Activated T-helper 9 cell treated with anti-CD3 and anti-CD28 coated beads, Interleukin-2, amount 50 U/mL, for 16 hours (primary cell): ENCODE measurements at regions not wholly inside any gene's neighbourhood (a gene's known extent, or its start where the extent isn't known, plus 50 kb on each side); places are given as distances from the start of the nearest gene placed in this dataset.
"Not testable (repeated sequence)": the region's sequence is repeated elsewhere in the genome, so short reads cannot be mapped to it uniquely, and the experiment has no call there.

Source experiments
- DNase-seq: peaks from one replicate; pipeline ENCODE4 v3.0.0-alpha.2; 2020; ENCODE audit warnings: low read depth

DNA sequence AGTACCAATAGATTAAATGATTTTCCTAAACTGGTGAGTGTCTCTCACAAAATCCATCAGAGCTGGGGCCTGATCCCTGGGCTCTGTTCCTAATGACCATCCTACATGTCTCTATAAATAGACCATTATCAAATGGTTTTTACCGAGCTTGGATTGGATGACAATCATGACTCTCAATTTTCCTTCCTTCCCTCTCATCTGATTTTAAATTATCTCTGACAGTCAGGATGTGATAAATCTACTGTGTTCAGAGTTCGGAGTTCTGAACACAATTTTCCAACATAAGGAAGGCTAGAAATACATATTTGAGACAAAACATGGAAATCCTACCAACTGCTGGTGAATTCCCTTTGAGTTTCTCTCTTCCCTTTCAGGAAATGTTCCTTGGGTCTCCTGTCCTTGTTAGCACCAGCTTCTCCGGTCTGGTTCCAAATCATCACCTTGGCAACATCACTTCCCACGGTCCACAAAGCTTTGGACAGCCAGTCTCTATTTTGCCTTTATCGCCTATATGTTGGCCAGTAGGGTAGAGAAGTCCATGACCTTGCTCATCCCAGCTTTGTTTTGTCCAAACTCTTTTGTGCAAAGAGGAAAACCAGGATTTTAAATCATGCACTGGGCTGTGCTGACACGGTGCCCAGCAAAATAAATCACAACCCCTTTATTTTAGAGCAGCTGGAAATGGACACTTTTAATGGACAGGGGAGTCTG is 139.6 kb upstream of the ITGA6 start:
- no peak for DNase-seq

GRCh38 chr2:172288603-172289002 is 138.8 kb upstream of the ITGA6 start:
- DNase-seq: no peak

- no peak for DNase-seq
These were observed 133.4 kb upstream of the ITGA6 start for GRCh38 chr2:172293952-172294351.

- DNase-seq: no peak
These were observed 132.4 kb upstream of the ITGA6 start for GRCh38 chr2:172294983-172295382.

DNA sequence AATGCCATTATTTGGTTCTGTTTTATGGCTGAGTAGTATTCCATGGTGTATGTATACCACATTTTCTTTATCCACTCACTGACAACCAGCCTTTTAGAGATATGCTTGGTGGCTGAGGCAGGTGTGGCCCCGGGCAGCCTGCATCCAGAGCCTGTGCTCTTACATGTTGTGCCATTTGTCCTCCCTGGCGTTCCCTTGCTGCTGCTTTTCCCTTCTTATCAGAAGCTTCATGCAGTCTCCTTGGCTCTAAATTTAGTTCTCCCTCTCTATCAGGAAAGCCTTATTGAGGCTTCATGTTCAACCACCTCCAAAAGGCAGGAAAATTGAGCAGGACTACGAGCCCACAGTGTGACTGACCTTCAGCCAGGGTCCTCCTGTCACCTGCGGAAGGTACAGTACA is 131.7 kb upstream of the ITGA6 start:
- no peak for DNase-seq

DNA sequence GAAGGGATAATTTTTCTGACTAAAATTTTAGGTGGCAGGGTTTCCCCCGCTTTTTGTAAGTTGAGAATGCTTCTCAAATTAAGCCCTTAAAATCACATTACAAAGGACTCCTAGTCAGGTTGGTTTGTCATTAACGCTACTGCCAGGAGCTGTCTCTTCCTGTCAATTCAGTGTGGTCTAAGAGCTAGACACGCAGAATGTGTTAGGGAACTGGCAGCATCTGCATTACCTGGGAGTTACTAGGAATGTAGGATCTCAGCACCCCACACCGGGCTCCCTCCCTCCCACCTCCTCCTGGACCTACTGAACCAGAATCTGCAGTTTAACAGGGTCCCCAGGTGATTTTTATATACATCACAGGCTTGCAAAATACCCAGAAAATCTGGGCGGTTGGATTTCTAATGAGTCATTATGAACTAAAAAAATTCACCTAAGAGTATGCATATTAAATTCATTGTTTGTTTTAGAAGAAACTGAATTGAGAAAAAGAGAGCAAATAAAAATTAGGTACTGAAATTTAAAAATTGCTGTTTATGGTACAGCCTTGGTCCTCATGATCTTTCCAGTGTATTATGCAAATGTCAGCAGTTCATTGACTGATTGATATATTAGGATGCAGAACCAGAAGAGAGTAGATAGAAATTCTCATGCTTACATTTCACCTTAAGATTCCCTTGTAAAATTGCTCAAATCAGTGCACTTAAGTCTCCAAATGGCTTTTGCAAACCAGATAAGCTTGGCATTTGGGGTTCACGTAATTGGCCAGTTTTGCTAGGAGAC is 130.9 kb upstream of the ITGA6 start:
- DNase-seq: no peak

GRCh38 chr2:172297531-172297930 is 129.9 kb upstream of the ITGA6 start:
- no peak for DNase-seq

GRCh38 chr2:172297950-172298349 is 129.4 kb upstream of the ITGA6 start:
- no peak for DNase-seq

DNA sequence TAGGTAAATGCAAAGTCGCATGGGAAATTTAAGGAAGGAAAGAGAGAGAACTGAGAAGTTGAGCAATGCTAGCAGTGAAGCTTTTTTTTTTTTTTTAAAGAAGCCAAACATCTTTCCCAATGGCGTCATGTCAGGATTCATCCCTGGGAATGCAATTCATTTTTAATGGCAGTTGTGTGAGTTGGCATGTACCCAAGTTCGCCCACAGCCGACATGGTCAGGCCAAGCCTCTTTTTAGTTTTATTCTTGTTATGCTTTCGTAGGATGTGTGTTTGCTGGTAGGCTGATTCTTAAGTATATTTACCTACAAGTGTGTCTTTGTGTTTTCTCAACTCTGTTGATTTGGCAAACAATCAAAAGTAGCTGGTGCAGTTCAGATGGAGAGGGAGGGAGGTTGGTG is 127.6 kb upstream of the ITGA6 start:
- DNase-seq: no peak

DNA sequence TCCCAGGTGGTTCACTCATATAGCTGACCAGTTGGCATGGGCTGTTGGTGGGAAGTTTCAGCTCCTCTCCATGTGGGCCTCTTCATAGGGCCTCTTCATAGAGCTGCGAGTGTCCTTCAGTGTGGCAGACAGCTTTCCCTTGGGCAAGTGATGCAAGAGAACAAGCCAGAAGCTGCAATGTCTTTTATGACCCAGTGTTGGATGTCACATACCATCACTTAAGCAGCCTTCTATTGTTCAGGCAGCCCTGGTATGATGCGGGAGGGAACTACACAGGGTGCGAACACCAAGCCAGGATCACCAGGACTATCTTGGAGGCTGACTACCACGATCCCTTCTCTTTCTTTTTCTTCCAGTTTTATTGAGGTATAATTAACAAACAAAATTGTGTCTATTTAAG is 126.5 kb upstream of the ITGA6 start:
- no peak for DNase-seq

- DNase-seq: no peak
These were observed 122.3 kb upstream of the ITGA6 start for GRCh38 chr2:172305066-172305465.

DNA sequence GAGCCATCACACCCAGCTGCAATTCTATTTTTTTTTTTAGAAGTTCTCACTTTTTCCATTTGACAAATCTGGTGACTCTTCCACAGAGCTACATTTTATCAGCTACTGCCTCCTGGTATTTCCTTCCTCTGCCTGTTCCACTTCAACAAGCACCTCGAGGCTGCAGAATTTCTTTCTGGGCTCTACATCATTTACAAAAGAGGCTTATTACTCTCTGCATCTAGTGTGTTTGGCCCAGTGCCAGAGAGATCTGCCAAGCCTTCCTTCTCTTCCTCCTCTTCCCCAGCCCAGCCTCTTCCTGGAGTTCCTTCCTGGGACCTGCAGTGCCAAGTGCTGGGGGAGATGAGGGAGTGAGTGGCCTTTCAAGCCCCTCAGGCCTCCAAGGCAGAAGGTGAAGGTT is 119.6 kb upstream of the ITGA6 start:
- no peak for DNase-seq

- DNase-seq: no peak
These were observed 119.0 kb upstream of the ITGA6 start for GRCh38 chr2:172308253-172308935.

DNA sequence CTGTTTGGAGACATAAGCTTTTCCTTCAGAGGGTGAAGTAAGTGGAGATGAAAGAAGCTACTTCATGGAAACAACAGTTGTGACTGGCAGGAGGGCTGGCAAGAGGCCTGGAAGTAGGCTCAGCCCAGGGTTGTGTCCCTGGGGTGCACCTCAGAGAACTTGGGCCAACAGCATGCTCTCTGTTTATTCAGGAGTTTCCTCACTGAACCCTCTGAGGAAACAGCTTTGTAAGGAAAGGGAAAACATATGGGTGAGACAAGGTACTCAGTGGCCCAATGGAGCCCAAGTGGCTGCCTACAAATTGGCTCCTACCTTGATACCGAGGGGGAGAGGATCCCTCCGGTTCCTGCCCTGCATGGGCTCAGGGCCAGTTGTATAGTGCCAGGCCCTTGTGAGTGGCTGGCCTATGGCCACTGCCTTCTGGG is 115.5 kb upstream of the ITGA6 start:
- DNase-seq: no peak

DNA sequence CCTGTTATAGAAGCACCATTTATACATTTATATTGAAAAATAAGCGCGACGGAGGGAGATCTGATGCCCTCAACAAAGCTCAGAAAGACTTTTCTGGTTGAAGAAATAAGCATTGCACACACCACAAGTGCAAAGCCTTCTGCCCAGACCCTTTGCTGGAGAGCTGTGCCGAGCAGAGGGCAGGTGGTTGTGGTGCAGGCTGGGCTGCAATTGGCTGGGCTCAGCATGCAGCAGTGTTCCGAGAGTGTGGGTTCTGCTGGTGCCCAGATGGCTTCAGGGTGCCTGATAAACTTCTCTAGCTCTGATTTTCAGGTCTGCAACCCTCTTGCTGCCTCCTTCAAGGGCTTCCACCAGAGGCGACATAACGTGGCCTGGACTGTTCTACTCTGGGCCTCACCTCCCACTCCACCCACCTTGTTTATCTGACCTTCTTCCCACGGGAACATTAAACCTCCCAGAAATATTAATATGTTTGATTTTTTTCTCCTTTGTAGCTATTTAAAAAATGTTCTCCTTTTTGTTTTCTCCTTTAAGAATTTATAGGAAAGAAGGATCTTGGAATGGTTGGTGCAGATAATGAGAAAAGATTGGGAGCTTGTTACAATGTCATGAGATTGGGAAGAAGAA is 113.6 kb upstream of the ITGA6 start:
- DNase-seq: no peak

GRCh38 chr2:172315070-172315469 is 112.3 kb upstream of the ITGA6 start:
- not testable (repeated sequence) for DNase-seq

GRCh38 chr2:172322049-172322448 is 105.3 kb upstream of the ITGA6 start:
- DNase-seq: no peak

DNA sequence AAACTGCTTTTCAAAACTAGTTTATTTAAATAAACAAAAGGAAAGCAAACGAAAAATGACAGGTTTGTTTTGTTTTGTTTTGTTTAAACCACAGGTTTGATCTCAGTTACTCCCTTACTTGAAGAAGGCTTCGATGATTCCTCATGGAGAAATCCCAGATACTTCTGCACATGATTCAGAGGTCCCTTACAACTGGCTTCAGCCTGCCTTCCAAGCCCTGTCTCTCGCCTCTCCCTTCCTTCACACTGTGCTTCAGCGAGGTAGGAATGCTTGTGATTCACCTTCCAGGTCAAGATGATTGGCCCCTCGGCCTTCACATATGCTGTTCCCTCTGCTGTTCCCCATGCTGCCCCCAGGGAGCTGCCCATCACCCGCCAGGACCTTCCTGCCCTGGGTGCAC is 104.1 kb upstream of the ITGA6 start:
- DNase-seq: no peak

DNA sequence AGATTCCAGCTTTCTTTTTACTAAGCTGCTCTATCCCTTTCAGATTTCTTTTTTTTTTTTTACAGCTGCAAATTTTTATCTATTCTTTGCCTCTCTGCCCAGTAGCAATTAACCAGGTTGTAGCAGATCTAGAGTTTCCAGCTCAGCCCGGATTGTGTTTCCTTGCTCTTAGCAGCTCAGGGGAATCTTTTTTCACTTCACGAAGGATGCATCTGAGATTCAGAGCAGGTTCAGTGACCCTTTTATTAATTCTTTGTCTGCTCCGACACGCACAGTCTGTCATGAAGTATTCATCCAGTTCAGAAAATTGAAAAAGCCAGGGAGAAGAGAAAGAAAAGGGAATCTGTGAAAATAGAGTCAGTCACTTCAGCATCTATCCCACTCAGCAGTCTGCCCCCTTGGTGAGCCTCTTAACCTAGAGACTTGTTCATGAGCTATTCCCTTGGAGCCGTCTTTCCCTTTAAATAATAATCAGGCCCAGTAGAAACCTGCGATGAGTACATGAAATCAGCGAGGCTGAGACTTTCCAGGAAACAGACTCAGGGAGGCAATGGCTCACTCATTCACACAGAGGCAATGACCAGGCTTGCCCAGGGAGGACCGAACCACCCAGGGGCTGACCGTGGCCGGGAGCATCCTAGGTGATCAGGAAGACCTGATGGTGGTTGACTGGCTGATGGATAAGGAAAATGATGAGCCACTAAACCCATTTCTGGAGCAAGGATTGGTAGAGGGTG is 103.4 kb upstream of the ITGA6 start:
- no peak for DNase-seq

- no peak for DNase-seq
These were observed 101.2 kb upstream of the ITGA6 start for GRCh38 chr2:172326211-172326509.

DNA sequence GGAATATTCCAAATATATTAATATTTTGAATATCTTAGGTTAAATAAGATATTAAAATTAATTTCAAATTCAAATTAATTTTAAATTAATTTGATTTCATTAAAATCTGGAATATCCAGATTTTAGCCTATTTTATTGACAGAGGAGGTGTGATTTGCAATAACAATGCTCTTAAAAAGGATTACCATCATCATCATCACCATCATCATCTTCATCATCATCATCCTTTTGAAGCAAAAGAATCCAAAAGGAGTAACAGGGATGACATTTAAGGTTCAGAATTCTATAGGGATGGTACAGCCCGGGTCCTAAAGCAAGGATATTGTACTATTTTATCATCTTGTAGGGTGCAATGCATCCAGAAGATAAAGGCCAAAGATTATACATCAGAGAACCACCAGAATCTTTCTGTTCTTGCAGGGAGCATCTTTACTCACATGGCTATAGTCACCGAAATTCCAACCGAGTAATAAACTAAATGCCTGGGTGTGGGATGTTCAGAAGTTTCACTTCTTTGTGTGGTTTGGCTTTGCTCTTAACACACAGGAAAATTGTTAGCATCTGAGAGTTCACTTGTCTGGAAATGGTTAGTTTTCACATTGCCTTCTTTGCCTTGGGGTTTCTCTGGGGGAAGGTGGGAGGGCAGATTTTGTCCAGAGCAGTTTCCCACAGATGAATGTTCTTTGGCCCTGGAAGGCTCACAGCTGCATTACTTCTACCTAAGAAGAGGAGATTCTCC is 99.1 kb upstream of the ITGA6 start:
- DNase-seq: no peak

DNA sequence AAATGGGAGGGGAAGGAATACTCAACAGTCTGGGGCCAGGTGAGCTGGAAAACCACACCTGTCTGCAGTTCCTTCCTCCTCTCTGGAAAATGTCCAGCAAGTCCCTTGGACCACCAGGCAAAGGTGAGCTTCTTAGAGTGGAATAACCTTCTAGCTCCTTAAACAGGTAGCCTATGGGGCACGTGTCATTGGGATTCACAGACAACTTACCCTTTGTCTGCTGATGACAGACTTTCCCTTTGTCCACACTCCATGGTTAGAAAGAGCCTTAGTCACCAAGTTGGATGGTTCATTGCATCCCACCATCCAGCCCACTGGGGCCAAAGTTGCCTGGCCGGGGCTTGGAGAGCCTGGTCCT is 98.0 kb upstream of the ITGA6 start:
- DNase-seq: no peak
